CD4-positive, alpha-beta T cell (primary cell): ENCODE measurements at regions not wholly inside any gene's neighbourhood (a gene's known extent, or its start where the extent isn't known, plus 50 kb on each side); places are given as distances from the start of the nearest gene placed in this dataset.
"Not testable (repeated sequence)": the region's sequence is repeated elsewhere in the genome, so short reads cannot be mapped to it uniquely, and the experiment has no call there.

Experiments used
- ATAC-seq: fragments of 200-7000 bp; cut with Tn5 transposase; one replicate; pipeline ENCODE4 v1.10.0; 2022; ENCODE audit warnings: mild to moderate bottlenecking; ENCODE audit not compliant: poor library complexity
- CTCF ChIA-PET: fragments of 350-600 bp; sonication (Branson Sonifier 250); formaldehyde crosslinking; loops from one replicate; lab custom pipeline; 2021; ENCODE audit warnings: antibody characterized with exemption, inconsistent platforms; lab: Charles Lee
- POLR2A ChIA-PET: fragments of 350-600 bp; sonication (Branson Sonifier 250); formaldehyde crosslinking; loops from one replicate; lab custom pipeline; 2021; ENCODE audit warnings: antibody characterized with exemption, inconsistent platforms; lab: Charles Lee
- DNase-seq, 14 experiments: peaks; one replicate each; pipeline ENCODE4 v3.0.0-alpha.2; 2013 to 2020; ENCODE audit warnings: mixed read lengths in 2 of 14
- H3K27ac ChIP-seq, 2 donors: one replicate each; pipeline versions ENCODE4 v1.5.1 to v1.7.0; 2013; ENCODE audit warnings: low read length in 2 of 2, low read depth in 1 of 2, mild to moderate bottlenecking in 1 of 2
- H3K27me3 ChIP-seq, 2 experiments: 1 replicate in 1 of 2; 2 replicates in 1 of 2; pipeline versions ENCODE4 v1.6.1 to v1.7.0; 2013; ENCODE audit warnings: low read length in 2 of 2, control low read depth in 1 of 2, mild to moderate bottlenecking in 1 of 2, moderate library complexity in 1 of 2; ENCODE audit not compliant: insufficient read depth in 2 of 2, control insufficient read depth in 1 of 2
- H3K36me3 ChIP-seq: one replicate; pipeline ENCODE4 v1.6.1; 2013; ENCODE audit warnings: low read length, control low read depth; ENCODE audit not compliant: insufficient read depth
- H3K4me1 ChIP-seq: one replicate; pipeline ENCODE4 v1.6.1; 2013; ENCODE audit warnings: low read length, control low read depth; ENCODE audit not compliant: insufficient read depth
- H3K4me3 ChIP-seq: one replicate; pipeline ENCODE4 v1.5.1; 2013; ENCODE audit warnings: mild to moderate bottlenecking, low read length, moderate library complexity
- H3K9me3 ChIP-seq, 2 experiments: 1 replicate in 1 of 2; 2 replicates in 1 of 2; pipeline versions ENCODE4 v1.6.1 to v1.7.0; 2013; ENCODE audit warnings: low read length in 2 of 2, mild to moderate bottlenecking in 2 of 2, control low read depth in 1 of 2, moderate library complexity in 1 of 2; ENCODE audit not compliant: control insufficient read depth in 1 of 2, insufficient read depth in 1 of 2
- H3K27ac Mint-ChIP-seq: one replicate; pipeline ENCODE4 v1.8.0; 2020; ENCODE audit warnings: mixed read lengths
- H3K27me3 Mint-ChIP-seq: one replicate; pipeline ENCODE4 v1.8.0; 2021; ENCODE audit warnings: mixed read lengths
- H3K36me3 Mint-ChIP-seq: one replicate; pipeline ENCODE4 v1.8.0; 2021; ENCODE audit warnings: low read depth, mixed read lengths
- H3K4me1 Mint-ChIP-seq: one replicate; pipeline ENCODE4 v1.8.0; 2021; ENCODE audit warnings: low read depth, mixed read lengths
- H3K4me3 Mint-ChIP-seq: one replicate; pipeline ENCODE4 v1.8.0; 2020; ENCODE audit warnings: mild to moderate bottlenecking, mixed read lengths
- H3K9me3 Mint-ChIP-seq: one replicate; pipeline ENCODE4 v1.8.0; 2020; ENCODE audit warnings: mixed read lengths
- CTCF ChIP-seq: fragments of 200-600 bp; IDR thresholded peaks from one replicate; pipeline ENCODE4 v1.8.0; 2022; ENCODE audit warnings: antibody characterized with exemption, mild to moderate bottlenecking
- intact Hi-C, 2 experiments: fragments of 100-400 bp; cut with DNase I in 1 of 2; cut with micrococcal nuclease in 1 of 2; formaldehyde crosslinking; loops; one replicate each; pipeline versions ENCODE4 v1.15.1 to v1.9.0; 2023 to 2025; cut with DNase I, micrococcal nuclease

DNA sequence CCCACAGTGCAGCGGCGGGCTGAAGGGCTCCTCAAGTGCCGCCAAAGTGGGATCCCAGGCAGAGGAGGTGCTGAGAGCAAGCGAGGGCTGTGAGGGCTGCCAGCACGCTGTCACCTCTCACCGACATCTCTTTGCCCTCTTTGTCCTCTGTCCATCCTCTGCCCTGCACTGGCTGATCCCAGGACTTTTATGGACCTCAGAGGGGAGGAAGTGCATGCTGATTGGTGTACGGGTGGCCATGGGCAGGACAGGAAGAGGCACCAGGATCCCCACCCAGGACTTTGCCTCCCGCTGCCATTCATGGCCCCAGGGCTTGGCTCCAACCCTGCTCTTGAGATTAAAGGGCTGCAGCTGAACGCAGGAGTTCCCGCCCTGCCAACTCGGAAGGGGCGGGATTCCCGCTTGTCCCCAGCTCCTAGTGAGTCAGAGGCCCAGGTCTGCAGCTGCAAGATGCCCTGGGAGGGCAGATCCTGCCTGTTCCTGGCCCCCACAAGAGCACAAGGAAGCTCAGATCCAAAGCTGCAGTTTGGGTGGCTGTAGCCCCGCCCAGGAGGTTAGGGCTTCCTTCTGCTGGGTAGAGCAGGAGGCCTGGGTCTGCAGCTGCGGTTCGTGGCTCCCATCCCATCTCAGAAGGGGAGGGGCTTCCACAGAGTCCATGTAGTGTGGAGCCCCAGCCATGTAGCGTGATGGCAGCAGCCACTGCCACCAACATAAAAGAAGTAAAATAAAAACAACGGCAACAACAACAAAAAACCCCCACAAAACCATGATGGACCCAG lies 1716.7 kb downstream of the SLITRK1 start:
- no peaks in the 10 kb centered on the region for H3K27me3 Mint-ChIP-seq
- CTCF ChIA-PET = no interaction called here
- no peak overlapping the region for H3K4me3 Mint-ChIP-seq
- no peak for ATAC-seq
- peak in 1 of 14 experiments; percentile 5 for DNase-seq
- no peaks in the 10 kb centered on the region for H3K36me3 Mint-ChIP-seq
- intact Hi-C loops = no loop called here
- POLR2A ChIA-PET = no interaction called here
- Histone ChIP-seq H3K4me1 (no peaks in the 10 kb centered on the region), H3K36me3 (no peaks in the 10 kb centered on the region), H3K4me3 (no peak overlapping the region), H3K9me3 (peaks cover 0 to 14% of the 10 kb centered on the region in 2 experiments), H3K27me3 (no peaks in the 10 kb centered on the region), H3K27ac (no peak overlapping the region)
- no peak overlapping the region for H3K27ac Mint-ChIP-seq
- no peak for TF ChIP-seq CTCF
- H3K9me3 Mint-ChIP-seq = peaks cover 17% of the 10 kb centered on the region
- no peaks in the 10 kb centered on the region for H3K4me1 Mint-ChIP-seq

GRCh38 chr13:82164780-82165395 lies 1717.4 kb downstream of the SLITRK1 start:
- H3K4me3 Mint-ChIP-seq, H3K27ac ChIP-seq, H3K27ac Mint-ChIP-seq, intact Hi-C loops, ATAC-seq, H3K27me3 Mint-ChIP-seq, CTCF ChIA-PET, H3K36me3 ChIP-seq, H3K27me3 ChIP-seq, H3K4me1 Mint-ChIP-seq, POLR2A ChIA-PET, H3K36me3 Mint-ChIP-seq, H3K4me1 ChIP-seq, H3K4me3 ChIP-seq: not testable (repeated sequence)
- H3K9me3 Mint-ChIP-seq = peaks cover 17% of the 10 kb centered on the region
- DNase-seq = peak in 1 of 14 experiments; percentile 3
- H3K9me3 ChIP-seq = peaks cover 0 to 14% of the 10 kb centered on the region in 2 experiments

DNA sequence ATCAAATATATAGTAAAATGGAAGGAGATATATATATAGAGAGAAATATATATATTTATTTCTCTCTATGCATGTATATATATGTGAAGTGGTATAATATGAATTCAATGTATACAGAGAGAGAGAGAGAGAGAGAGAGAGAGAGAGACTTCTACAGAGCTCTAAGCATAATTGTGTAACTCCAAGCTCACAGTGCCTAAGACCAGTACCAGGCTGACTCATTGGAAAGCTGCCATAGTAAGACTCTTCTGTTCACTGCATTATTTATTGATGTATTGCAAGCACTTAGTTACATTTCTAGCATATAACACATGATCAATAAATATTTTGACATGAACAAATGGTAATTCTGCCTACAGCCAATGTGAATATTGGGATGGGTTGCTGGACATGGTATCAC lies 1734.7 kb downstream of the SLITRK1 start:
- TF ChIP-seq CTCF = no peak
- no peak overlapping the region for H3K4me3 Mint-ChIP-seq
- no peaks in the 10 kb centered on the region for H3K36me3 ChIP-seq
- ATAC-seq = no peak
- no peak overlapping the region for H3K27ac ChIP-seq
- no peaks in the 10 kb centered on the region for H3K27me3 Mint-ChIP-seq
- peaks cover 0 to 5% of the 10 kb centered on the region in 2 experiments for H3K9me3 ChIP-seq
- CTCF ChIA-PET = no interaction called here
- intact Hi-C loops = no loop called here
- POLR2A ChIA-PET = no interaction called here
- no peak overlapping the region for H3K27ac Mint-ChIP-seq
- no peak for DNase-seq
- H3K4me3 ChIP-seq = no peak overlapping the region
- H3K9me3 Mint-ChIP-seq = peaks cover 5% of the 10 kb centered on the region
- no peaks in the 10 kb centered on the region for H3K27me3 ChIP-seq
- H3K4me1 ChIP-seq = no peaks in the 10 kb centered on the region
- no peaks in the 10 kb centered on the region for H3K36me3 Mint-ChIP-seq
- H3K4me1 Mint-ChIP-seq = no peaks in the 10 kb centered on the region
